ENCODE measurements at regions not wholly inside any gene's neighbourhood (a gene's known extent, or its start where the extent isn't known, plus 50 kb on each side); places are given as distances from the start of the nearest gene placed in this dataset.

GRCh38 chr6:105917038-105917695 lies 169.0 kb upstream of the PRDM1 start:
- FAIRE-seq (no peak), DNase-seq (ENCODE audit: insufficient read length, low spot score) (no peak)

GRCh38 chr6:105911106-105911629 lies 175.0 kb upstream of the PRDM1 start:
- DNase-seq (ENCODE audit: insufficient read length, low spot score), result no peak
- FAIRE-seq, result no peak

- FAIRE-seq (peak; percentile 54), DNase-seq (ENCODE audit: insufficient read length, low spot score) (no peak)
Observed at GRCh38 chr6:105909106-105909505, 177.0 kb upstream of the PRDM1 start.

GRCh38 chr6:105907991-105908390 lies 178.1 kb upstream of the PRDM1 start:
- DNase-seq (ENCODE audit: insufficient read length, low spot score), result no peak

GRCh38 chr6:105907301-105907700 lies 178.8 kb upstream of the PRDM1 start:
- no peak for FAIRE-seq
- no peak for DNase-seq (ENCODE audit: insufficient read length, low spot score)

More at GRCh38 chr6:105907991-105908390, 178.1 kb upstream of the PRDM1 start:
- FAIRE-seq, result no peak

GRCh38 chr6:105902401-105903031 lies 183.6 kb upstream of the PRDM1 start:
- DNase-seq (ENCODE audit: insufficient read length, low spot score) (no peak), FAIRE-seq (no peak)

- DNase-seq (ENCODE audit: insufficient read length, low spot score) (no peak), FAIRE-seq (no peak)
Observed at GRCh38 chr6:105901583-105901982, 184.6 kb upstream of the PRDM1 start.

GRCh38 chr6:105900125-105900937 lies 185.8 kb upstream of the PRDM1 start:
- FAIRE-seq (peak; percentile 71), DNase-seq (ENCODE audit: insufficient read length, low spot score) (no peak)

GRCh38 chr6:105898286-105898685 lies 187.8 kb upstream of the PRDM1 start:
- DNase-seq (ENCODE audit: insufficient read length, low spot score) (no peak), FAIRE-seq (peak; percentile 87)

GRCh38 chr6:105897131-105897530 lies 189.0 kb upstream of the PRDM1 start:
- DNase-seq (ENCODE audit: insufficient read length, low spot score) (no peak), FAIRE-seq (no peak)

- no peak for DNase-seq (ENCODE audit: insufficient read length, low spot score)
Observed at GRCh38 chr6:105896821-105897095, 189.4 kb upstream of the PRDM1 start.

GRCh38 chr6:105896052-105896820 lies 189.9 kb upstream of the PRDM1 start:
- no peak for DNase-seq (ENCODE audit: insufficient read length, low spot score)

More at GRCh38 chr6:105896821-105897095, 189.4 kb upstream of the PRDM1 start:
- no peak for FAIRE-seq

GRCh38 chr6:105894556-105894955 lies 191.6 kb upstream of the PRDM1 start:
- FAIRE-seq (no peak), DNase-seq (ENCODE audit: insufficient read length, low spot score) (no peak)

More at GRCh38 chr6:105896052-105896820, 189.9 kb upstream of the PRDM1 start:
- peak; percentile 55 for FAIRE-seq

- DNase-seq (ENCODE audit: insufficient read length, low spot score) (no peak), FAIRE-seq (peak; percentile 48)
Observed at GRCh38 chr6:105893741-105894140, 192.4 kb upstream of the PRDM1 start.

GRCh38 chr6:105892577-105893262 lies 193.4 kb upstream of the PRDM1 start:
- FAIRE-seq (peak; percentile 91), DNase-seq (ENCODE audit: insufficient read length, low spot score) (peak; percentile 36)

- DNase-seq (ENCODE audit: insufficient read length, low spot score) (no peak), FAIRE-seq (no peak)
Observed at GRCh38 chr6:105890521-105891244, 195.5 kb upstream of the PRDM1 start.

GRCh38 chr6:105889902-105890301 lies 196.2 kb upstream of the PRDM1 start:
- FAIRE-seq (no peak), DNase-seq (ENCODE audit: insufficient read length, low spot score) (no peak)

GRCh38 chr6:105886814-105887544 lies 199.2 kb upstream of the PRDM1 start:
- no peak for FAIRE-seq
- no peak for DNase-seq (ENCODE audit: insufficient read length, low spot score)

Measured in GM19239 (cell line).